ENCODE measurements at regions not wholly inside any gene's neighbourhood (a gene's known extent, or its start where the extent isn't known, plus 50 kb on each side); places are given as distances from the start of the nearest gene placed in this dataset.
"Not testable (repeated sequence)": the region's sequence is repeated elsewhere in the genome, so short reads cannot be mapped to it uniquely, and the experiment has no call there.

- DNase-seq, result not testable (repeated sequence)
Measured at GRCh38 chr16:31975826-31976419, 102.3 kb downstream of the ZNF267 start.

GRCh38 chr16:31978463-31978862, 104.9 kb downstream of the ZNF267 start:
- not testable (repeated sequence) for DNase-seq

GRCh38 chr16:31981739-31982138, 108.1 kb downstream of the ZNF267 start:
- not testable (repeated sequence) for DNase-seq

- not testable (repeated sequence) for DNase-seq
Measured at GRCh38 chr16:31982986-31983385, 109.4 kb downstream of the ZNF267 start.

GRCh38 chr16:31983666-31984065, 110.1 kb downstream of the ZNF267 start:
- DNase-seq, result not testable (repeated sequence)

GRCh38 chr16:31986895-31987294, 113.3 kb downstream of the ZNF267 start:
- DNase-seq, result not testable (repeated sequence)

- DNase-seq, result not testable (repeated sequence)
Measured at GRCh38 chr16:31988595-31989581, 115.3 kb downstream of the ZNF267 start.

GRCh38 chr16:31990261-31990660, 116.7 kb downstream of the ZNF267 start:
- DNase-seq, result not testable (repeated sequence)

GRCh38 chr16:31990980-31991379, 117.4 kb downstream of the ZNF267 start:
- not testable (repeated sequence) for DNase-seq

- not testable (repeated sequence) for DNase-seq
Measured at GRCh38 chr16:31996325-31996724, 122.7 kb downstream of the ZNF267 start.

GRCh38 chr16:32002496-32002895, 128.9 kb downstream of the ZNF267 start:
- not testable (repeated sequence) for DNase-seq

- not testable (repeated sequence) for DNase-seq
Measured at GRCh38 chr16:32003819-32004218, 130.2 kb downstream of the ZNF267 start.

- not testable (repeated sequence) for DNase-seq
Measured at GRCh38 chr16:32038783-32039496, 165.3 kb downstream of the ZNF267 start.

GRCh38 chr16:32039919-32040318, 166.3 kb downstream of the ZNF267 start:
- DNase-seq, result not testable (repeated sequence)

- DNase-seq, result not testable (repeated sequence)
Measured at GRCh38 chr16:32066016-32066651, 187.0 kb upstream of the TP53TG3D start.

GRCh38 chr16:32071586-32071985, 181.5 kb upstream of the TP53TG3D start:
- not testable (repeated sequence) for DNase-seq

GRCh38 chr16:32083891-32084290, 169.2 kb upstream of the TP53TG3D start:
- not testable (repeated sequence) for DNase-seq

- not testable (repeated sequence) for DNase-seq
Measured at GRCh38 chr16:32084656-32085401, 168.3 kb upstream of the TP53TG3D start.

GRCh38 chr16:32085438-32086141, 167.5 kb upstream of the TP53TG3D start:
- DNase-seq, result not testable (repeated sequence)

GRCh38 chr16:32115562-32115961, 137.5 kb upstream of the TP53TG3D start:
- DNase-seq, result peak; percentile 6

- peak; percentile 4 for DNase-seq
Measured at GRCh38 chr16:32116080-32116479, 137.0 kb upstream of the TP53TG3D start.
